Loucy (cell line): ENCODE measurements at regions not wholly inside any gene's neighbourhood (a gene's known extent, or its start where the extent isn't known, plus 50 kb on each side); places are given as distances from the start of the nearest gene placed in this dataset.

Source experiments
- H2AFZ ChIP-seq: fragments of 200-600 bp; sonication (generic); 2 replicates; pipeline ENCODE4 v1.6.0; 2016; ENCODE audit warnings: antibody characterized with exemption, mild to moderate bottlenecking, low read length, moderate library complexity
- H3F3A ChIP-seq: fragments of 200-600 bp; 2 replicates; pipeline ENCODE4 v1.6.0; 2016; ENCODE audit warnings: antibody characterized with exemption, low read depth, mild to moderate bottlenecking
- H3K27me3 ChIP-seq: fragments of 200-600 bp; sonication (generic); 2 replicates; pipeline ENCODE4 v1.6.1; 2014; ENCODE audit warnings: low read length, mild to moderate bottlenecking; ENCODE audit not compliant: insufficient read depth, poor library complexity, severe bottlenecking
- H3K36me3 ChIP-seq: fragments of 200-600 bp; sonication (generic); 2 replicates; pipeline ENCODE4 v1.6.1; 2016; ENCODE audit warnings: low read length; ENCODE audit not compliant: insufficient read depth
- H3K4me1 ChIP-seq: fragments of 200-600 bp; sonication (generic); 2 replicates; pipeline ENCODE4 v1.5.1; 2014; ENCODE audit warnings: low read length, mild to moderate bottlenecking; ENCODE audit not compliant: insufficient read depth, poor library complexity, severe bottlenecking
- H3K4me2 ChIP-seq: fragments of 200-600 bp; sonication (generic); 2 replicates; pipeline ENCODE4 v1.6.0; 2014; ENCODE audit warnings: antibody characterized with exemption, low read length, low read depth, mild to moderate bottlenecking; ENCODE audit not compliant: poor library complexity, severe bottlenecking
- H3K4me3 ChIP-seq: fragments of 200-600 bp; sonication (generic); 2 replicates; pipeline ENCODE4 v1.5.1; 2014; ENCODE audit warnings: low read length, mild to moderate bottlenecking, mixed read lengths; ENCODE audit not compliant: poor library complexity, severe bottlenecking
- H3K79me2 ChIP-seq: fragments of 200-600 bp; sonication (generic); 2 replicates; pipeline ENCODE4 v1.6.1; 2014; ENCODE audit warnings: low read length; ENCODE audit not compliant: insufficient read depth
- H3K9ac ChIP-seq: fragments of 200-600 bp; sonication (generic); 2 replicates; pipeline ENCODE4 v1.6.0; 2014; ENCODE audit warnings: mild to moderate bottlenecking, low read depth, low read length, moderate library complexity; ENCODE audit not compliant: poor library complexity, severe bottlenecking
- H3K9me2 ChIP-seq: fragments of 200-600 bp; sonication (generic); replicated peaks from 2 replicates; pipeline ENCODE4 v1.6.1; 2016; ENCODE audit warnings: low read depth, low read length, mixed read lengths
- H3K9me3 ChIP-seq: fragments of 200-600 bp; sonication (generic); 2 replicates; pipeline ENCODE4 v1.6.1; 2014; ENCODE audit warnings: mild to moderate bottlenecking, antibody characterized with exemption, low read length, low read depth; ENCODE audit not compliant: insufficient read depth
- H4K20me1 ChIP-seq: fragments of 200-600 bp; sonication (generic); 2 replicates; pipeline ENCODE4 v1.6.0; 2014; ENCODE audit warnings: antibody characterized with exemption, low read length, mild to moderate bottlenecking; ENCODE audit not compliant: insufficient read depth, poor library complexity, severe bottlenecking
- CTCF ChIP-seq: fragments of 200-600 bp; sonication (generic); conservative IDR thresholded peaks from 2 replicates; pipeline ENCODE4 v1.5.1; 2014; ENCODE audit warnings: mild to moderate bottlenecking, antibody characterized with exemption, low read length
- EZH2phosphoT487 ChIP-seq: fragments of 200-600 bp; IDR thresholded peaks from 2 replicates; pipeline ENCODE4 v1.6.1; 2018; ENCODE audit warnings: antibody characterized with exemption, mild to moderate bottlenecking, moderate library complexity, borderline replicate concordance

- H3K9me3 ChIP-seq = no peaks in the 10 kb centered on the region
- H2AFZ ChIP-seq = no peak overlapping the region
- H3F3A ChIP-seq = no peaks in the 10 kb centered on the region
- H3K4me1 ChIP-seq = no peaks in the 10 kb centered on the region
- no peaks in the 10 kb centered on the region for H3K36me3 ChIP-seq
- H3K27me3 ChIP-seq = no peaks in the 10 kb centered on the region
- no peak overlapping the region for H3K4me3 ChIP-seq
- H3K4me2 ChIP-seq = no peak overlapping the region
- no peaks in the 10 kb centered on the region for H4K20me1 ChIP-seq
- TF ChIP-seq EZH2phosphoT487 (no peak), CTCF (no peak)
- no peaks in the 10 kb centered on the region for H3K79me2 ChIP-seq
- H3K9ac ChIP-seq = no peak overlapping the region
- H3K9me2 ChIP-seq = no peaks in the 10 kb centered on the region
These were observed 176.3 kb upstream of the POU3F1 start for GRCh38 chr1:38222891-38223290.

- Histone ChIP-seq H3K9me2 (no peaks in the 10 kb centered on the region), H2AFZ (no peak overlapping the region), H3K4me2 (no peak overlapping the region), H3K36me3 (no peaks in the 10 kb centered on the region), H4K20me1 (no peaks in the 10 kb centered on the region), H3K79me2 (no peaks in the 10 kb centered on the region), H3K9ac (no peak overlapping the region), H3K27me3 (no peaks in the 10 kb centered on the region), H3F3A (no peaks in the 10 kb centered on the region), H3K4me1 (no peaks in the 10 kb centered on the region), H3K4me3 (no peak overlapping the region), H3K9me3 (no peaks in the 10 kb centered on the region)
- no peak for TF ChIP-seq CTCF
- TF ChIP-seq EZH2phosphoT487 = no peak
These were observed 174.5 kb upstream of the POU3F1 start for GRCh38 chr1:38221006-38221649.

GRCh38 chr1:38217316-38217715 lies 170.7 kb upstream of the POU3F1 start:
- Histone ChIP-seq H3K27me3 (no peaks in the 10 kb centered on the region), H3K4me1 (no peaks in the 10 kb centered on the region), H3K4me3 (no peak overlapping the region), H3K4me2 (no peak overlapping the region), H3F3A (no peaks in the 10 kb centered on the region), H4K20me1 (no peaks in the 10 kb centered on the region), H3K9me2 (no peaks in the 10 kb centered on the region), H3K9ac (no peak overlapping the region), H3K9me3 (no peaks in the 10 kb centered on the region), H3K36me3 (no peaks in the 10 kb centered on the region), H2AFZ (no peak overlapping the region), H3K79me2 (no peaks in the 10 kb centered on the region)
- no peak for TF ChIP-seq CTCF
- TF ChIP-seq EZH2phosphoT487 = no peak
